Neutrophil (primary cell): ENCODE measurements at regions not wholly inside any gene's neighbourhood (a gene's known extent, or its start where the extent isn't known, plus 50 kb on each side); places are given as distances from the start of the nearest gene placed in this dataset.

Source experiments
- H3K27ac ChIP-seq: fragments of 200-600 bp; sonication (generic); 2 replicates; pipeline ENCODE4 v1.5.1; 2016; ENCODE audit warnings: mild to moderate bottlenecking, moderate library complexity
- H3K27me3 ChIP-seq: fragments of 200-600 bp; sonication (generic); 2 replicates; pipeline ENCODE4 v1.6.0; 2016; ENCODE audit warnings: mild to moderate bottlenecking
- H3K36me3 ChIP-seq: fragments of 200-600 bp; sonication (generic); 2 replicates; pipeline ENCODE4 v1.5.1; 2017
- H3K4me1 ChIP-seq, 2 experiments: fragments of 200-600 bp in 1 of 2; sonication (generic) in 1 of 2; 1 replicate in 1 of 2; 2 replicates in 1 of 2; pipeline versions ENCODE4 v1.5.1 to v1.6.1; 2013 to 2016; ENCODE audit warnings: low read depth in 1 of 2, low read length in 1 of 2, mild to moderate bottlenecking in 1 of 2, moderate library complexity in 1 of 2; ENCODE audit not compliant: control insufficient read depth in 1 of 2, insufficient read depth in 1 of 2
- H3K4me3 ChIP-seq, 2 experiments: fragments of 200-600 bp in 1 of 2; sonication (generic) in 1 of 2; 1 replicate in 1 of 2; 2 replicates in 1 of 2; pipeline ENCODE4 v1.5.1; 2013 to 2016; ENCODE audit warnings: low read depth in 1 of 2, low read length in 1 of 2, mild to moderate bottlenecking in 1 of 2, moderate library complexity in 1 of 2
- H3K9me3 ChIP-seq: fragments of 200-600 bp; sonication (generic); 2 replicates; pipeline ENCODE4 v1.5.1; 2016
- CTCF ChIP-seq: fragments of 200-600 bp; sonication (generic); IDR thresholded peaks from 2 replicates; pipeline ENCODE4 v1.5.1; 2016; ENCODE audit warnings: antibody characterized with exemption

GRCh38 chr11:92711926-92712325 is 257.5 kb upstream of the MTNR1B start:
- no peak overlapping the region for H3K27ac ChIP-seq
- no peaks in the 10 kb centered on the region for H3K36me3 ChIP-seq
- H3K4me3 ChIP-seq = no peak overlapping the region
- H3K27me3 ChIP-seq = no peaks in the 10 kb centered on the region
- H3K9me3 ChIP-seq = no peaks in the 10 kb centered on the region
- TF ChIP-seq CTCF = no peak
- no peaks in the 10 kb centered on the region for H3K4me1 ChIP-seq

GRCh38 chr11:92714111-92714510 is 255.3 kb upstream of the MTNR1B start:
- Histone ChIP-seq H3K4me1 (no peaks in the 10 kb centered on the region), H3K27me3 (no peaks in the 10 kb centered on the region), H3K27ac (no peak overlapping the region), H3K4me3 (no peak overlapping the region), H3K9me3 (no peaks in the 10 kb centered on the region), H3K36me3 (no peaks in the 10 kb centered on the region)
- no peak for TF ChIP-seq CTCF

- Histone ChIP-seq H3K4me1 (no peaks in the 10 kb centered on the region), H3K27ac (no peak overlapping the region), H3K4me3 (no peak overlapping the region), H3K9me3 (no peaks in the 10 kb centered on the region), H3K36me3 (no peaks in the 10 kb centered on the region), H3K27me3 (no peaks in the 10 kb centered on the region)
- no peak for TF ChIP-seq CTCF
Measured at GRCh38 chr11:92717240-92717639, 252.2 kb upstream of the MTNR1B start.

- no peak overlapping the region for H3K27ac ChIP-seq
- no peaks in the 10 kb centered on the region for H3K9me3 ChIP-seq
- no peaks in the 10 kb centered on the region for H3K36me3 ChIP-seq
- TF ChIP-seq CTCF = no peak
- H3K27me3 ChIP-seq = no peaks in the 10 kb centered on the region
- H3K4me3 ChIP-seq = no peak overlapping the region
- no peaks in the 10 kb centered on the region for H3K4me1 ChIP-seq
Measured at GRCh38 chr11:92720385-92720784, 249.1 kb upstream of the MTNR1B start.

GRCh38 chr11:92725352-92725751 is 244.1 kb upstream of the MTNR1B start:
- Histone ChIP-seq H3K4me3 (no peak overlapping the region), H3K9me3 (no peaks in the 10 kb centered on the region), H3K36me3 (no peaks in the 10 kb centered on the region), H3K4me1 (no peaks in the 10 kb centered on the region), H3K27me3 (no peaks in the 10 kb centered on the region), H3K27ac (no peak overlapping the region)
- no peak for TF ChIP-seq CTCF

- Histone ChIP-seq H3K27me3 (no peaks in the 10 kb centered on the region), H3K36me3 (no peaks in the 10 kb centered on the region), H3K9me3 (no peaks in the 10 kb centered on the region), H3K4me1 (no peaks in the 10 kb centered on the region), H3K4me3 (no peak overlapping the region), H3K27ac (no peak overlapping the region)
- no peak for TF ChIP-seq CTCF
Measured at GRCh38 chr11:92727123-92727522, 242.3 kb upstream of the MTNR1B start.
